ENCODE measurements at regions not wholly inside any gene's neighbourhood (a gene's known extent, or its start where the extent isn't known, plus 50 kb on each side); places are given as distances from the start of the nearest gene placed in this dataset.
"Not testable (repeated sequence)": the region's sequence is repeated elsewhere in the genome, so short reads cannot be mapped to it uniquely, and the experiment has no call there.

DNA sequence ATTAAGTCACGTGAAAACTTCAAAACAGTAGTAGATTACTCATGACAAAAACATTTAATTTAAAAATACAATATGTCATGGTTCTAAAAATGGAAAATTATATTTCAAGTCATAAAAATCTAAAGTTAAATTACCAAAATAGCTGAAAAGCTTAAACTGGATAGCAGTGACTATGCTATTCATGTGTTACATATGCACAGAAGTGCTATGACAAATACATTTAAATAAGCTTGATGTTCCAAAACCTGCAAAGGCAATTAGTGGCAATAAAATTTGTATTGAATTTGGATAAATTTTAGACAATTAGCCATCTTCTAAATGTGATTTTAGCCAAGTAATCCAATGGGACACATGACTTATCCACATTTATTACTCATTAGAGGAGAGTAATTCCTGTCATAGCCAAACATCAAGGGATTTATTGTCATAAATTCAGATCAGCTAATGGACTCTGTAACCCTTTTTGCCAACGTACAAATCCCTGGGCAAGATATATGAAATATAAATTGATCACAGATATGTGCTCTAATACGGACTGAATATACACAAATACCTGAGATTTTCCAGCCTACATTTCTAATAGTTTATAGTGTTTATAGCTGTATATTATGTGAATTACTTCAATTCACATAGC is 419.4 kb downstream of the ISL1 start:
- no peak for DNase-seq

DNA sequence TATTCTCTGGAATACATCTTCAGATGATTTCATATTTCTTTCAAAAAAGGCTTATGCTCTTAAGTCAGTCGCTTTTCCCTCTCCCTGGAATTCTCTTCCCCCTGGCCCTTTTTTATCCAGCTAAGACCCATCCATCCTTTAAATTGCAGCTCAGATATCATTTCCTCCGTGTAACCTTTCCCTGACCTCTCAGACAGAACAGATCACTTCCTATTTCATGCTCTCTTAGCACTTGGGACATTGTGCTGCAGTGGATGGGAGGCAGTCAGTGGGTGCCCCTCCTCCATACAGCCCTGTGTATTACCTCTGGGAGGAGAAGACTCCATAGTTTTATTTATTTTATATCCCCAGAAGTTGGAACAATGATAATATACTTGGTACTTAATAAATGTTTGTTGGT is 423.4 kb downstream of the ISL1 start:
- no peak for DNase-seq

DNA sequence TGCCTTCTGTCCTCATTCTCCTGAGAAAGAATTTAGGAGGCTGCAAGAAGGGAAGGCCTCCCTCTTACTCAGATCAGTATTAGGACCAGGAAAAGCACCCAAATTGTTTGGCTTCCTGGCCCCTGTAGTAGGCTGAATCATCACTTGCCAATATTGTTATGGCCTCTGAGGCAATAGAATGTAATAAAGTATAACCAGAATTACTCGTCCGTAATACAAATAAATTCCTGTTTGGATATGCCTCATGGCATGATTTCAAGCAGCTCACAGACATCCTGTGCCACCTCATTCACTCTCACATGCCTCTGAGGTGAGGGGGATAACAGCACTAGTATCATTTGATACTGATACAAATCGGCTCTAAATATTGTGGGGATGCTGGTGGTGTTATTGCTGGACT is 427.3 kb downstream of the ISL1 start:
- DNase-seq = no peak

DNA sequence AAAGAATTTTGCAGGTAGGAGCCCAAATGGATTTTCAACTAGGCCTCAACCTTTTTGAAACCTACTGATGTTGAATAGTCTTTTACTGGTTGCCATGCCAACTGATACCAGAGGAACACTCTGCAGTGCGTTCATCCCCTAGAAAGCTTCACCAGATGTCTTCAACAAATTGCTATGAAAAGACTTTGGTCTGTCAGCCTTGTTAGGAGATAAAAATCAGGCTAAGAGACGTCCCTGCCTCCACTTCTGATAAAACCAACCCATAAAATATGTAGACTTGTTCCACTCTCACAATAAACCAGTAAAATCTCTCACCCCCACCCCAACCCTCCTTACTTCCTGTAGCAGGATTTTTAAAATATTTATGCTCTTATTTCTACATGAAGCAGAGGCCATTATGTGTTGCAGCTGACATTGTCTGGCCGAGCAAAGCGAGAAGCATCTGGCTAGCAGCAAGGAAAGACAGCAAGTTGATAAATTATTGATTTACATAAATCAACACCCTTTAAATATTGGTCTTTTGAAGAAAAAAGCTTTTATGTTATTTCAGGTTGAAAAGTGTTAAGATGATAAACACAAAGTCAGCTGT is 428.7 kb downstream of the ISL1 start:
- no peak for DNase-seq

DNA sequence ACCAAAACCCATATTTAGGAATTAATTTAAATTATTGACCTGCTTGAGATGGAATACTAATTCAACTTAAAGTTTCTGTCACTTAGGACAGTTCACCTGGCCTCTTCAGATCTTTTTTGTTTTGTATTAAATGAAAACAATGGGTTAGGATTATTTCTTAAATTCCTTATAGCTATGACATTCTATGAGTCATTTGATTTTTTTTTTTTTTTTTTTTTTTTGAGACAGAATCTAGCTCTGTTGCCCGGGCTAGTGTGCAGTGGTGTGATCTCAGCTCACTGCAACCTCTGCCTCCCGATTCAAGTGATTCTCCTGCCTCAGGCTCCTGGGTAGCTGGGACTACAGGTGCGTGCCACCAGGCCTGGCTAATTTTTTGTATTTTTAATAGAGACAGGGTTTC is 431.6 kb downstream of the ISL1 start:
- DNase-seq = not testable (repeated sequence)

DNA sequence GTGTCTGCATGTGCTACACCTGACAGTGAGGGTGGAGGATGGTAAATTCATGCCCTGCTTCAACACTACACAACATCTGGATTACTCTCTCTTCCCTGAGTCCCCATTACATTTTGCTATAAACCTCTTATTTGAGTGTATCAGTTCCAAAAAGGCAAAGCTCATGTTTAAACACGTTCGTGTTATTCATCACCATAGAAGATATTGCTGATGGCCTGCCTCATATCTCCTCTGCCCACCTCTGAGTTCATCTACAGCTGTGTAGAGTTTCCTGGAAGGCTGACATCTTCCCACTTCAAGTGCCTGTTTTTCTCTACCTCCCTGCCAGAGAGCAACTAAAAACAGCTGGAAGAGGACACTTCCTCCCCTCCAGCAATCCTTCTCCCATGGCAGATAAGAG is 433.2 kb downstream of the ISL1 start:
- DNase-seq = no peak

DNA sequence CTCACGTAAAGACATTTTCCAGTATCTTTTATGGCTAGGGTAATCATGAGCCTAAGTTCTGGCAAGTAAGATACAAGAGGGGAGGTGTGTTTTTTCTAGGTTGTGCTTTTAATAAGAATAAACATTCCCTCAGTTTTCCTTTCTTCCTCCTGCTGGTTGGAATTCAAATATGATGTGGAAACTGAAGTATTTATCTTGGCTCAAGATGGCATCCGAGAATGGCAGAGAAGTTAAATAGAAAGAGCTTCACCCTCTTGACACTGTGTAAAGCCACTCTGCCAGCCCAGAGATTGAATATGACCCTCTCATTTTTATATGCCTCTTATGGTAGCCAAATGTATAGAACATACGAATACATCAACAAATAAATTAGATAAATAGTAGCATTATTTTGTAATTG is 438.4 kb downstream of the ISL1 start:
- DNase-seq = no peak

DNA sequence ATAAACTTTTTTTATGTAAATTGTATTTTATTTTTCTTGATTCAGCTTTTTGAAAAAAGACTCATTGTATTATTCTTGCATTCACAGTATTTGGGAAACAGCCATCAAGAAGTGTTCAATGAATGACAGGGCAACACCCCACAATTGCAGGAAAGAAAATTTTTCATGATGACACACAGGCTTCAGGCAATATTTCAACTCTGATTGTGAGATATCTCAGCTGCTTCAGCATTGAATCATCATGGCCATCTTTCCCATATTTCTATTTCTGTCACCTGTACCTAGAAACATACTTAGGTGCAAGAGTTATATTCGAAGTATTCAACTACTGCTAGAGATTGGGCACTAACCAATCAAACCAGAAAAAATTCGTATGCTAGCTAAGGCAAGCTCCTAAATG is 446.0 kb downstream of the ISL1 start:
- no peak for DNase-seq

DNA sequence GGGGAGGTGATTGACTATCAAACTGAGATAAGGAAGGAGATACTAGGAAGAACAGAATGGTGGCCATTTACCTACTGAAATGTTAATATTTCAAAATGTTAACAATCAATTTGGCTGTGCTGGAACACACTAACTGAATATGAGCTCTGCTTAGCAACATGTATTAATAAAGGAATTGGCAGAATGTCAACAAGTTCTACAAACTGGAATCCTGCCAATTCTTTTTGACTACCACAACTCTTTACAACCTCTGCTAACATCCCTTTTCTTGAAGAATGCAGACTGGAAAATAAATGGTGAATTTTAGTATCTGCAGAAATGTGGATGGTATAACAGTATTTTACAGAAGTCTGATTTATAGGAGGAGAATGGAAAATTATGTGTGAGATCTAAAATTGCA is 446.4 kb downstream of the ISL1 start:
- no peak for DNase-seq

DNA sequence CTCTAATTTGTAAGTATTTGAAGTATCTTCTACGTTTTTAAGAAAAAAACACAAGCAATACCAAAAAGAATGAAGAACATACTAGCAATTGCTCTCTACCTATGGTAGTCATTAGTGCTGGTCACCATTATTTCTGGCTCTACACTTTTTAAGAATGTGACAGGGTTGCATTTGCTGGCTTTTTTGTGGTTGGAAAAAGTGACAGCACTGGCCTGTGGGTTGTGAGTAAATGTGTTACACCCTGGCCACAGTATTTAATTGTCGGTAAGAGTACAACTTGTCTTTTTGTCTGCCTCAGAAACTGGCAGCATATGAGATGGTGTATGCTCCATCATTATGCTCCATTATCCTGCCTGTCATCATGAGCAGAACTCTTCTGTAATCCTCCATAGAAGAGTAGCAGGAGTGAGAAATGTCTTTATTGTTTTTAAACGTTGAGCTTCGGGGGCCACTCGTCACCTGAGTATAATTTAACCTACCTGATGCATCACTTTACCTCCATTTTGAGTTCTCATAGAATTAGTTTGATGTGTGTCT is 449.8 kb downstream of the ISL1 start:
- DNase-seq = no peak

DNA sequence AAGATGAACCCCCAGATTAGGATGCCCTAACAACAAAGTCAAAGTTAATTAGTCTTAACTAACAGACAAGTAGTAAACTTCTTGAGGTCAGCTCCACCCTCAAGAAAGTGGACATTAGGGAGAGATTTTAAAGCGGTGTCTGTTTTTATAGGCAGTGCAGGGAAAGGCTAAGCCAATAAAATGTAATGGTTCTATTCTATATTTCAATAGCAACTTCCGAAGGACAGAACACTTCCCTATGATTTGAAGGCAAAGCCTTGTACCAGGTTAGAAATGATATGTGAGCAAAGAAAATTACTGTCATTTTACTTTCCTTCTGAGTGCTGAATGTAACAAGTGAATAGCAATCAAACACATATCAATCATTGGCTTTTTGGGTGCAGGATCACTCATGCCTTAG is 455.2 kb downstream of the ISL1 start:
- DNase-seq = no peak

DNA sequence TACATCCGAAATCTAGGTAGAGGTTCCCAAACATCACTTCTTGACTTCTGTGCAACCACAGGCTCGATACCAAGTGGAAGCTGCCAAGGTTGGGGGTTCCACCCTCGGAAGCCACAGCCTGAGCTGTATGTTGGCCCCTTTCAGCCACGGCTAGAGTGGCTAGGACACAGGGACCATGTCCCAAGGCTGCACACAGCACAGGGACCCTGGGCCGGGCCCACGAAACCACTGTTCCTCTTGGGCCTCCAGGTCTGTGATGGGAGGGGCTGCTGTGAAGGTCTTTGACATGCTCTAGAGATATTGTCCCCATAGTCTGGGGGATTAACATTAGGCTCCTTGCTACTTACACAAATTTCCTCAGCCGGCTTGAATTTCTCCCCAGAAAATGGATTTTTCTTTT is 460.6 kb downstream of the ISL1 start:
- DNase-seq = no peak

DNA sequence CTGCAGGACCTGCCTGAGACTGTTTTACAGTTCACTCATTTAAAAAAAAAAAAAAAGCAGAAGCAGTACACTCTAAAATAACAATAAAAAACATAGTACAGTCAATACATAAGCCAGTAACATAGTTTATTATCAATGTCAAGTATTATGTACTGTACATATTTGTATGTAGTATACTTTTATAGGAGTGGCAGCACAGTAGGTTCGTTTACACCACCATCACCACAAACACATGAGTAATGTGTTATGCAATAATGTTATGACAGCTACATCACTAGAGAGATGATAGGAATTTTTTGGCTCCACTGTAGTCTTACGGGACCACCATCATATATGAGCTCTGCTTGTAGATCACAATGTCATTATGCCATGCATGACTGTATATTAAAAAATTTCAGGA is 462.8 kb downstream of the ISL1 start:
- DNase-seq = no peak

DNA sequence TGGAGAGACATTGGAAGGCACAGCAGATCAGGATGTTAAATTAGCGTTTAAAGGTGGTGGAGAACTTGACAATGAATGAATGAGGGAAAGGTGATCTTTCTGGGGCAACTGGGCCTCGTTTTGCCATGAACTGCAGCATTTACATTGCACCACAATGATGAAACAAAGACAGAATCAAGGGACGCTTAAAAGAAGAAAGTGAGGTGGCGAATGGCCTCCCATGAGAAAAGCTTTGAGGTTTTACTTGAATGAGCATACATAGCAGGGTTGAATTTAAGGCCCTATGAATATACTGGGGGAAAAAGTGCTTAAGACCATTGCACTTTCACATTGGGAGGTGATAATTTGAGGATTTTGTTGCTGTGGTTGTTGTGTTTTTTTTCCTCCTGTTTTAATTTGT is 476.4 kb downstream of the ISL1 start:
- no peak for DNase-seq

DNA sequence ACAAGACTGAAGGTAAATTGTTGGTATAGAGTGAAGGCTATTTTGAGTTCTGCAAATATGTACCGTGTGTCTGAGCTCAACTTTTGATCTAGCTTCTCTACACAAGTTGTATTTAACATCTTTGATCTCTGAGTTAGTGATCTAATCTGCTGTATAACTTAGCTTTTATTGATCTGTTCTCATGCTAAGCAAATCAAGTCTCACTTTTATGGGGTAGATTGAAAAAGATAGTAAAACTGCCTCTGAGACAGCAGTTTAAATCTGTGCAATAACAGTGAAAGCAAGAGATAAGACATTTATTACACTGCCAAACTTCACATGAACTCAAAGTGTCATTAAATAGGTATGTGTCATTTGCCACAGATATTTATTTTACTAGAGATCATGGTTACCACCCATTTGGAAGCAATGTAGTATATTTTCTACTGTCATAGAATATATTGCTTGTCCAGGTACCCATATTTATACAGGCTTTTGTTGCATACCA is 477.3 kb downstream of the ISL1 start:
- DNase-seq = no peak

DNA sequence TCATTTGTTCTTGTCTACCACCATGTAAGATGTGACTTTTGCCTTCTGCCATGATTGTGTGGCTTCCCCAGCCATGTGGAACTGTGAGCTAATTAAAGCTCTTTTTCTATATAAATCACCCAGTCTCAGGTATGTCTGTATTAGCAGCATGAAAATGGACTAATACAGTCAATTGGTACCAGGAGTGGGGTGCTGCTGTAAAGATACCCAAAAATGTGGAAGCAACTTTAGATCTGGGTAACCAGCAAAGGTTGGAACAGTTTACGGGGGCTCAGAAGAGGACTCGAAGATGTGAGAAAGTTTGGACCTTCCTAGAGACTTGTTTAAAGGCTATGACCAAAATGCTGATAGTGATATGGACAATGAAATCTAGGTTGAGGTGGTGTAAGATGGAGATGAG is 488.9 kb downstream of the ISL1 start:
- no peak for DNase-seq

DNA sequence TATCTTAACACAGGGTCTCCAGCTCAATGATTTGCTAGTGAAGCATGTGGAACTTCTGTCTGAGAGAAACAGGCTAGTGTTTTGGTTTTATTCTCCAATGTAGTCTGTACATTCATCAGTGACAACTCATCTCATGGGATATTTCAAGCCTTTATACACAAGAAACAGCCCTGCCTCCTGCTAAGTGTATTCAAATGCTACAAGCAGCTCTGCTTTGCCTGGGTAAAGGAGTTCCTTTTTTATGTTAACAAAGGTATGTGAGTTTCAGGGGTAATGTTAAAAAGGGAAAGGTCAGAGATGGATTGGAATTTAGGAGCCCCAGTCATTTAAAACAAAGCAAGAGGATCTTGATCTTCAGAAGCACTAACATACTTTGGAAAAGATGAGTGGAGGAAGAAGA is 498.7 kb downstream of the ISL1 start:
- DNase-seq = no peak

DNA sequence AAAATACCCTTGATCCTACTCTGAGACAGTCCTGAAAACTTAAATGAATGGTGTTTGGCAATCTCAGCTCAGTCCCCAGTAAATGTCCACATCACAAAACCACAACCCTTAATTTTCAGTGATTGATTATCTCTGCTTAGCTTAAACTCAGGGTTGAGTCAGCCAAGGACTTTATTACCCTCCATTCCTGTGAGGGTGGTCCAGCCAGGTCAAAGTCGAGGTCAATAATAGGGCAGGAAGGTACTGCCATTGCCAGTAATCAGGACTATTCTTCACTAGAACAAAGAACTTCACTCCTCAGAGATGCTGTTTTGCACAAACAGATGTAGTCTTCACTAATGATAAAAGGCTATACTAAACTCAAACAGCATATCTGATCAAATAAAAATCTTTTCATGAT is 499.4 kb downstream of the ISL1 start:
- DNase-seq = no peak

DNA sequence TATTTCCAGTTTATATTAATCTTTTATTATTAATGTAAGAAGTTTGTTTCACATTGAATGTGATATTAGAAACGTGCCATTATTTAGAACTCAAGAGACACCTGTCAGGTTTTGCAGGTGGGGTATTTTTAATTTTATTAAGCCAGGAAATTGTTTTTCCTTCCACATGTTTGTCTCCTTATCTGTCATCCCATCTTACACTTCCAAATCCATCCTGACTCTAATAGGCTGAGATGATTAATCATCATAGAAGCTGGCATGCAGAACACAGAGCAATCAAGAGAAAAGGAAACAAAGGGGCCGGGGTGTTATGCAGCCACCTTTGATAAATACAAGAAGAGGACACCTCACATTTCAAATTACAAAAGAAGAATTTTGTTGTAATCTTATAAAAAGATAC is 506.5 kb downstream of the ISL1 start:
- no peak for DNase-seq

DNA sequence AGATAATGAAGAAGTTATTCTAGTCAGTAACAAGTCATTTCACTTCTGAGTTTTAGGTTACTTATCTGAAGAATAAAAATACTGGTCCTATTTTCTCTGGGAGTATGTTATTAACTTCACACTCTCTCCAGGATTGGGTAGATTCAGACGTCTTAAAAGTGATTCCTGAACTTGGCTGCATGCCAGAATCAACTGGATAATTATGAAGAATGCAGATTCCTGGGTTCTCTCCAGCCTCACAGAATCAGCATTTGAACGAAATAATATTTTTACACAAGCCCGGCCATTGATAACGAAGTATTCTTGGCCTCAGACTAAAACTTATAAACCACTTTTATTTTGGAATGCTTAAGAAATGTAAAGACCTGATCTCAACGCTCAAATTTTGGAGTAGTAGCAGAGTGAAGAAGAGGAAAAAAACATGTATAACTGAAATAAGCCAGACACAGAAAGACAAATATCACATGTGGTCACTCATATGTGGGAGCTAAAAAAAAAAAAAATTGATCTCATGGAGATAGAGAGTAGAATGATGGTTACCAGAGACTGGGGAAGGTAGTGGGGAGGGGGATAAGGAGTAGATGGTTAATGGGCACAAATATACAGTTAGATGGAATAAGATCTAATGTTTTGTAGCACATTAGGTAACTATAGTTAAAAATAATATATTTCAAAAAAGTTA is 507.3 kb downstream of the ISL1 start:
- no peak for DNase-seq

DNA sequence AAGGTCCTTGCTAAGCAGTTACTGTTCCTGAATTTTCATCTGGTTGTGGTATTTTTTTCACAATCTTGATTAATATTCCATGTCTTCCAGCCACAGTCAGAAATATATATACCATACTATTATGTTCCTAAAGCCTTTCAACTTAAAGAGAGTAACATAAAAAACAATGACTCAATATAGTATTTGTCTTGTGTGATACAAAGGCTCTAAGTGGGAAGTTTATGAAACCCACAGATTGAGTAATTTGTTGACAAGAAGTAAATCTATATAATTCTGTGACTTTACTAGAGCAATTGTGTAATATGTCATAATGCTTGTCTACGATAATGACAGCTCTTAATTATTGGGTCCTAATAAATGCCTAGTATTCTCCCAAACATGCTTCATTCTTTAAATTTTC is 509.4 kb downstream of the ISL1 start:
- no peak for DNase-seq

DNA sequence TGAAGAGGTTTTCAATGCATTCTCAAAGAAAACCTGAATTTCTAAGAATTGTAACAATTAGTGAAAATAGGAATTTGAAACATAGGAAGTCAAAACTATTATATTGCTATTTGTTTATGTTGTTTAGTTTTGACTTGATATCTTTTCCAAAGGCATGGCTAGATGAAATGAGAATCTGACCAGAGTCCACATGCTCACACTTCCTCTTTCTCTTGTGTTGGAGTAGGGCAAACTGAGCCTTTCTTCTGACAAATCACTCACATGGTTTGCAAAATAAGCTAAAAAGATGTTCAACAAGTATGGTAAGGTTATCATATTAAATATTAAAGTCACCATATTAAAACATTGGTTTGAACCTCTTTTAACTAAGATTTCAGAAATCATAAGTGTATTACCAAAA is 512.6 kb downstream of the ISL1 start:
- no peak for DNase-seq

DNA sequence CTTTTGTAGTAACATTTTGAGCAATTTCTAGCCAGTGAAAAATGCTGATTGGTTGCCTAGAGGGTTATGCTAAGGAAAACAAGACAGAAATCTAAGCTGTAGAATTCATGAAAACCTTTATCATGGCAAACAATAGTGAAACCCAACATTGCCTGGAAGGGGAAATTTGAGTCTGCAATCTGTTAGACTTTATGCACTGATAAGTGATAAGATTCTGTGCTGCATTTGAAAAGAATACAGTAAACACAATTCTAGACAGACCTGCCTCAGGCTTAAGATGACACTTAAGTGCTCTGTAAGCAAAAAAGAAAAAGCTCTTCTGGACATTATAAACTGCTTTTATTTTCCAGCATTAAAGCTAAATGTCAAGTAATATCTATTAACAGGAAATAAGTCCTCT is 519.3 kb downstream of the ISL1 start:
- no peak for DNase-seq

DNA sequence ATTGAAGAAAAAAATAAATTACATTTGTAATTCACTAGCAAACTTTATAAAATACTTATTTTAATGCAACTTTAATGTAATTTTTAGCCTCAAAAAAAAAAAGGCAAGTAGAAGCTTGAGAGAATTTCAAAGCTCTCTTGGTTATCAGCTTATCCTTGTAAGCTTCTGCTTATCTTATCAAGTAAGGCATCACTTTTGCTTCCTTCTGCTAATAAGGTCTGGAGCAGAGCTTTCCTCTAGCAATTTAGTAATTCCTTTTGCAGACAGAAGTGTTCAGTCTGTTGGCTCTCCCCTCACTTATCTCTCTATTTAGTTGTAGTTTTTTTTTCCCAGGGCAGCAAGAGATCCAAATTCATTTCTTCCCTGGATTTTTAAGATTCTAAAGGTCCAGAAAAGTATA is 525.0 kb downstream of the ISL1 start:
- DNase-seq = no peak

Data from SHP77 (cell line).